Activated CD4-positive, alpha-beta T cell treated with anti-CD3 and anti-CD28 coated beads, Interleukin-10, Interleukin-2, amounts not matched to agents 100 ng/mL and 50 ng/mL, durations not matched to agents 16 hours and 8 hours (primary cell): ENCODE measurements at regions not wholly inside any gene's neighbourhood (a gene's known extent, or its start where the extent isn't known, plus 50 kb on each side); places are given as distances from the start of the nearest gene placed in this dataset.

Source experiments
- DNase-seq: peaks from one replicate; pipeline ENCODE4 v3.0.0-alpha.2; 2020

DNA sequence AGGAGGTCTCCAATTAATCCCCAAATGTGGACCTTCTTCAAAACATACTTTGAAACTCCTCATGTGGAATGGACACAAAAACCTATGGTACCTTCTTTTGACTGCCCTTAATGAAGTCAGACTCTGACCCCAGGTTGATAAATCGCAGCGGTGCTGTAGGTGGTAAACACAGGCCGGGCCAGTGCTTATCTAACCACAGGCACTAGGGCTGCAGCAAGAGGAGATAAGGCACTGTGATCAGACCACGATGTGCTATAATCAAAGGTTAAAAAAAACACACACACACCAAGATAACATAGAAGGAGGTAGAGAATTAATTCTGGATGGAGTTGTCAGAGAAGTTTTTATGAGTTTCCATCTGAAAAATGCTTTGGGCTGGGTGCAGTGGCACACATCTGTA lies 52.3 kb upstream of the SIPA1L2 start:
- no peak for DNase-seq

DNA sequence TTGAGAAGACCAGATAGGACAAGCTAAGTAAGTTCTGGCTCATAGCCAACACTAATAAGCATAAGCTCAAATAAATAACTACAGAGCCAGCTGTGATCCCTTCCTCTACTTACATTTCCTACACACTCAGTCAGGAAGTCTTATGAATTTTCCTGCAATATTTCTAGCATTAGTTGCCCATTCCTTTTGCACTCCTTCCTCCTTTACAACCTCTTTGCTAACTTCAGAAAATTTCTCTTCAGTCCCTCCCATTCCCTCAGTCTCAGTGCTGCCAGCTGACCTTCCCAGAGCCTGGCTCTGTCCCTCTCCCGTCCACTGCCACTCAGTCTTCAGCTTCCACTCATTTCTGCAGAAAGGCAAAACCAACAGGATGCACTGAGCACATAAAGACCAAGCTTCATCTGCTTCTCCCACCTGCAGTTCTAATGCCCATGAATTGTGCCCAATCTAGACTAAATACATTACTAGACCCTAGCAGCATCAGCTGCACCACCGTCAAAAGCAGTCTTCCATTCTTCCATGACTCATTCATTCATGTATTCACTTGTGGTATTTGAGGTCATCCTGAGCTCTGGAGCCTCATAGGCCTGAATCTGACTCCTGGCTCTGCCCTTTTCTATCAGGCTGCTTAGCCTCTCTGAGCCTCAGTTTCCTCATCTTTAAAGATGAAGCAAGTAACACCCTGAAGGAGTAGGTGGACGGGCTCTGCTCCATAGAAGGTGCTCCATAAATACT lies 54.6 kb upstream of the SIPA1L2 start:
- DNase-seq = no peak

DNA sequence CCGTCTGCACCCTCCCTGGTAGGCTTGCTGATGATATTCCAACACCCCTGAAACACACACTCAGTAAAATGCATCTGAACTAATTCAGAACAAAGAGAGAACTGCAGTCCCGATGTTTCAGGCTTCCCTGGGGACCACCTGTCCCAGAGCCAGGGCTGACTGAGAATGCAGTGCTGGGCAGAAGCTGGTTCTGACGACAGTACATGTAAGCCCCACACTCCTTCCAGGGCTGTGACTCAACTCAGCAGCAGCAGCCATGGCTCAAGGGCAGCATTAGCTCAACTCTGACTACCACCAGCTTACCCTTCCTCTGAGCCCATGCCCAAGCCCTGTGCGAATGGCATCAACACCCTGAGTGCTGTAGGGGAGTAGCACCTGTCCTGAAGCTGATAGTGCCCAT lies 56.4 kb upstream of the SIPA1L2 start:
- no peak for DNase-seq

DNA sequence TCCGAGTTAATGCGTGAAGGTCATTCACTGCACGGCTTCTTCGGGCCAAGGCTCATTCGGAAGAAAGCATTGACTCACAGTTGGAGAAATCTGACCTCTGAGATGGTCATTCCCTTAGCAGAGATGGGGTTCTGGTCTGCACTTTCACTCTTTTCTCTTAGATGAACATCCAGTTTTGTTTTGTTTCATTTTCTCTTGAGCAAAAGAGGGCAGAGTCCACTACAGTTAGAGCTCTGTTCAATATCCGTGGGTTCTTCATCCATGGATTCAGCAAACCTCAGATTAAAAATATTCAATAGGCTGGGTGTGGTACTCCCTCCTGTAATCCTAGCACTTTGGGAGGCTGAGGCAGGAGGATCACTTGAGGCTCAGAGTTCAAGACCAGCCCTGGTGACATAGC lies 57.4 kb upstream of the SIPA1L2 start:
- no peak for DNase-seq

DNA sequence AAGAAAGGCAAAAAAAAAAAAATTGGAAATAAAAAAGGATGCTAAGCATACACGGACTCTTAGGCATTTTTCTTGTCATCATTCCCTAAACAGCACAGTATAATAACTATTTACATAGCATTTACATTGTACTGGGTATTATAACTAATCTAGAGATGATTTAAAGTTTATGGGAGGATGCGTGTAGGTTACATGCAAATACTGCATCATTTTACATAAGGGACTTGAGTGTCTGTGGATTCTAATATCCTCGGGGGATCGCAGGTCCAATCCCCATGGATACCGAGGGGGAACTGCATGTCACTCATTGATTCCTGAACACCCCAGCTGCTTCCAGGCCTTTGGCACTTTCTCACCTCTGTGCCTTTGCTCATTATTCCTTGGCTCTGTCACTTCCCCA lies 57.8 kb upstream of the SIPA1L2 start:
- DNase-seq = no peak

DNA sequence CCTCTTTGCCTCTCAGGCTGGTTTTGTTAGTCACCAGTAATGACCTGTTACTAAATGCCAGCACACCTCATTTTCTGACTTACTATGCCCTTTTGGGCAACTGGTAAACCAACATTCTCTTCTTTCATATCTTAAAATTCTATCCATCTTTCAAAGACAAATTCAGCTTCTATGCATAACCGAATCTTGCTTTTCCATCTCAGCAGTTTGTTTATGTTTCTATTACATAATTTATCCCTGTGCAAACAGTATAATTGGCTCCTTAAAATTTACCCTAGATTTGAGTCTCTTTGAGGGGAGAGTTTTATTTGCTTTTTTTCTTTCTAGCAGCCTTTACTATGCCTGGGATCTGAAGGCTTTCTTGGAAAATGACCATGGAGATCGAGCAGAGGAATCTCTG lies 58.5 kb upstream of the SIPA1L2 start:
- DNase-seq = no peak

DNA sequence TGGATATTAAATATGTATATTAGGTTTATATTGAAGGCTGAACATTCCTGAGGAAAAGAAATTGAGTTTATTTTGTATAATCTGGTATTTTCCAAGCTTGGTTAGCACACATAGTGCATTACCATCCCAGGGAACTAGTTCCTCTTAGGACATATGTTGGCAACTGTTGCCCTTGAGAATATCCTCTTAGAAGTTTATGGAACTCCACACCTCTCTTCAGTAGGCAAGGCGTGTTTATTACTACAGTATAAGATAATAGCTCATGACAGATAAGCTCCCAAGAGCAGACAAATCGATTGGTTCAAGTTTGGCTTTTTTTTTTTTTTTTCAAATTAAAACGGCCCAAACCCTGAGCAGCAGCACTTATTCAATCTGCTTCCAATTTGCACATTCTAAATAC lies 59.8 kb upstream of the SIPA1L2 start:
- no peak for DNase-seq

DNA sequence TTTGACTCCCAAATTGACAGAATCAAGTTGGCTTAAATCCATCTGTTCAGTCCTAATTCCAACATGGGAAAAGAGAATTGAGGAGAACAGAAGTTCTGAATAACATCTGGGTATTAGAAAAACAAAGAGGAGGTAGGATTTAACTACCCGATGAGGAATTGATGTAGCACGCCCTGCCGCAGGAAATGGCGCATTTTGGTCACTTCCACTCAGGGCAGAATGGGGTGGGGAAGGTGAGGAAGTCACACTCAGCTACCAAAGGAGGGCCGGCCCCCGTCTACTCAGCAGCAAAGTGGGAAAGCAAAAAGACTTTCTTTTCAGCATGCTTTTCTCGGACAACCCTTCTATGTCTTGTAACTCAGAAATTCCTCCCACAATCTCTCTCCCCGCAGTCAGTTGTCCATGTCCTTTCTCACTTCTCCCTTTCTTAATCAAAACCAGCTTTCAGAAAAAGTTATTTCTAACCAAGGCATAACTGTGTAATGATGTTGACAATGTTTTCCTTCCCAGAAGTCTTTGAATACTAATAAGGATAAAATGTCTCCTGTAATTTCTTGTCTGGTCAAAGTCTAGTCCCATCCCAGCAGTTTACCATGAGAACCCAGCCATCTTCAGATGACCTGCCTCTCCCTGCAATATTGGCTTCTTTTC lies 60.5 kb upstream of the SIPA1L2 start:
- DNase-seq = no peak

DNA sequence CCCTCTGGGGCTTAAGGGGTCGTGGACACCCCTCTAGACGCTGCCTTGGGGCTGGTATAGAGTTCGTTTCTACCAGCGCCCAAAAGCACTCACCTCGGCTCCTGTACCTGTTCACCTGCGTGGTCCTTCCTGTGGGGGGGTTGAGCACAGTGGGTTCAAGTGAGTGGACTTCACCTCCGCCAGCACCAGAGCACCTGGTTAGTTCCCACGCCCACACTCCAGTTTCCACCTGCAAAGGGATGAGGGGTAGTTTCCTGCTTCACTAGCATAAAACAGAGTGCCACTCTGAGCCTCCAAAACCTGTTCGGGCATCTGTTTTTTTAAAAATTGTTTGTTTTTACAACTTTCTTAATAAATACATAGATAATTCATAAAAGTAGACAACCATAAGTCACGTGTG lies 64.5 kb upstream of the SIPA1L2 start:
- no peak for DNase-seq

DNA sequence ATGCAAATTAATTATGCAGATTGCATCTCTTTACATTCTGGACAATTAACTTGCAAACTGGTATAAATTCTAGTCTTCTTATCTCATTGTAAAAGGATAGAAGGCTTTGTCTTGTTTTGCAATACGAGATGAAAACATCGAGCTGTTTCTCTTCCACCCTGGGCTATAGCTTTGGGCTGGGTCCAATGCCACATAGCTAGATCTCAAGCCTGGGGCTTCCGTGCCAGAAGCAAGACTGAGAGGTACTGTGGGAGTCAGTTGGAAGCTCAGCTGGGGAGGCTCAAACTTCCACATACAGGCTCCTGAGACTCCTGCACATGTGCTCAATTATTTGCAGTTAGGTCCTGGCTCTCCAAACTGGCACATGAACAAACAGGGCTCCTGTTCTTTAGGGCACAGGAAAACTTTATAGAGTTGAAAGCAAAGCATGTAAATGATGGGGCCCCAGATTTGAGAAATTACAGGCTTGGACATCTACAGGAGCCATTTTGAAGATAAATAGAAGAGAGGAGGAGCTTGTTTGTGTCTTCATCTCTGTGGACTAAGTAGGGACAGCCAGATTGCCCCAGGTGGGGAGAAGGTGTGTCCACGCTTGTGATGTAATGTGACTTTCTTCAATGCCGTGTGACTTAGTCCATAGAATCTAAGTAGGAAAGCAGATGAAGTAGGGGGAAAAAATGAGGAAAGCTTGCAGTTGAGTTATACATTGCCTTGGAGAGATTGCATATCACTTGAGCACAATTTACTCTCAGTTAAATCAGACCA lies 65.9 kb upstream of the SIPA1L2 start:
- DNase-seq = no peak

DNA sequence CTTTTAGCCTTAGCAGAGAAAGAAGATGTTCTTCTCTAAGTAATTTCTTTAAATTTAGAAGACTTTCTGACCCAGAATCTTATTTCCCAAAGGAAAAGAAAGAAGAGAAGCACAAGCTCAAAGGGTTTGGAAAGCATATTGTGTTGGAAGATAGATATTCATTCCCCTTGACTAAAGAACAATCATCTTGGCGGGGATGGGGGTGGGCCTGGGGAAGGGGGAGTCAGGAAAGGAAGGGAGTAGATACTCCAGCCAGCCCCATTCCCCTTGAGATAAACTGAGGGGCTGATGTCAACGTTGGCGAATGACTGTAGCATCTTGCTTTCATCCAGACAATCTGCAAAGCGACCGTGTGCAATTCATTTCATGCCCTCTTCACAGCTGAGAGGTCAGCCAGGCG lies 66.5 kb upstream of the SIPA1L2 start:
- no peak for DNase-seq

DNA sequence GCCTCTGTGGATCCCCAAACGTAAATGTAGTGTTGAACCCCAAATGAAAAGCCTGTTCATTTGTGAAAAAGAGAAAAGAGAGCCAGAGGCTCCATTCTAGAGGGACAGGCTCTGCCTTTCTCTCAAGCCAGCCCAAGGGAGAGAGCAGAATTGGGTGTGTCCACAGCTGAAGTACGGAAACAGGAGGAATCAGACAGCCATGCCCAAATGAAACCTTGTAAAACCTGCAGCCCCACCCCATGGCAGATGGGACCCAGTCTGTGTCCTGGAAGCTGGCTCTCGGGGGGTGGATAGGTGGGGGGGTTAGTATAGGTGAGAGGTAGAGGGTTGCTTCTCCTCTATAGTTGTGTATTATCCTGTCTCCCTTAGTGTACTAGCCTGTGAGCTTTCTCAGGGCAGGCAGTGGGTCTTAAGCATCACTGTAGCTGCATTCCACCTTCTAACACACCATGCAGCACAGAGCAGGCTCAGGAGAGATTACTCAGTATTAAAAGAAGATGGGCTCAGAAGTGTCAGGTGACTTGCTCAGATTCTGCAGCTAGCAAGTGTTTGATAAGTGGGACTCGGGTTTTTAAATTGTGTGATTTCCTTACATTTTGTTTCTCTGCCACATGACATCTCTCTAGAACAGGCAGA lies 67.4 kb upstream of the SIPA1L2 start:
- DNase-seq = no peak

DNA sequence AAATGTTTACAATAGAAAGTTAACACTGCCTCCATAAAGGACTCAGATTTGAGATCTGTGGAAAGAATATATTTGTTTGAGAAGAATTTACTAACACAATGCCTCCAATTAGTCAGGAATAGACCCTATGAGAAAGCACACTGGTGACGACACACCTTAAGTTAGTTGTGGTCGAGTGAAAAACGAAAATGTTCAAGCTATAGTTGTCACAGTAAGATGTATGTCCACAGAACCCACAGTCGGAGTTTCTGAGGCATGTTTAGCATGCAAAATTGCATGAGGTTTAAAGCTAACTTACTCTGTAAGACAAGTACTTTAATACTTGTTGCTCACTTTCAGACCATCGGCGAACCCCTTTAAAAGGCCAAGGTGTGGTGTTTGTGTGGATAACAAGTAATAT lies 69.9 kb upstream of the SIPA1L2 start:
- DNase-seq = no peak

DNA sequence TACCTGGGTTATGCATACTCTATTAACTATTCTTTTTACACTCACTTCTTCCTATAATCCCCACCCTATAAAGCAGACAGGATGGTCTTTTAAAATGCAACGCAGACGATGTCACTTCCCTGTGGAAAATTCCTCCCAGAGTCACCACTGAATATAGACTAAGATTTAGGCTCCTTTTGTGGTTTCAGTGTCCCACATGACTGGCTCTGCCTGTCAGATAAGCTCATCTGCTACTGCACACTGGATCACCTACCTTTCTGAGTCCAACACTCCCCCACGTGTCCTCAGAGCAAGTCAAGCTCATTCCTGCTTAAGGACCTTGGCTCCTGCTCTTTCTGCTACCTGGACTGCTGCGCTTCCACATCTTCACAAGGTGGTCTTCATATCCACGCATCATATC lies 73.0 kb upstream of the SIPA1L2 start:
- DNase-seq = no peak

DNA sequence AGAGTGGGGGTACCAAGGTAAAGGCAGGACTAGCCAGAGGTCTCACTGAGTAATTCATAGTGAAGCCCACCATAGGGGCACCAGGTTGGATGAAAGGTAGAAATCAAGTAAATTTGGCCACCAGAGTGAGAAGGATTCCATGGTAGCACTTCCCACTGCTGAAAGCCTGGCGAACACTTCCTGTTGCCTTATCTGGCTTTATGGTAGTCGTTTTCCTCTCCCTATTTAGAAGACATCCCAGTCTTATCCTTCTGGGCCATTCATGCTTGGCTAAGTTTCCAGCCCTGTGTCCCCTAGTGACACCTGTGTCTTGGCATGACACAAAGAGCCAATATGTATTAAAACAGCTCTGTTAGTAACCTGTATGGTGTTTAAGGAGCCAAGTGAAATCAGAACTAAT lies 74.3 kb upstream of the SIPA1L2 start:
- DNase-seq = no peak

DNA sequence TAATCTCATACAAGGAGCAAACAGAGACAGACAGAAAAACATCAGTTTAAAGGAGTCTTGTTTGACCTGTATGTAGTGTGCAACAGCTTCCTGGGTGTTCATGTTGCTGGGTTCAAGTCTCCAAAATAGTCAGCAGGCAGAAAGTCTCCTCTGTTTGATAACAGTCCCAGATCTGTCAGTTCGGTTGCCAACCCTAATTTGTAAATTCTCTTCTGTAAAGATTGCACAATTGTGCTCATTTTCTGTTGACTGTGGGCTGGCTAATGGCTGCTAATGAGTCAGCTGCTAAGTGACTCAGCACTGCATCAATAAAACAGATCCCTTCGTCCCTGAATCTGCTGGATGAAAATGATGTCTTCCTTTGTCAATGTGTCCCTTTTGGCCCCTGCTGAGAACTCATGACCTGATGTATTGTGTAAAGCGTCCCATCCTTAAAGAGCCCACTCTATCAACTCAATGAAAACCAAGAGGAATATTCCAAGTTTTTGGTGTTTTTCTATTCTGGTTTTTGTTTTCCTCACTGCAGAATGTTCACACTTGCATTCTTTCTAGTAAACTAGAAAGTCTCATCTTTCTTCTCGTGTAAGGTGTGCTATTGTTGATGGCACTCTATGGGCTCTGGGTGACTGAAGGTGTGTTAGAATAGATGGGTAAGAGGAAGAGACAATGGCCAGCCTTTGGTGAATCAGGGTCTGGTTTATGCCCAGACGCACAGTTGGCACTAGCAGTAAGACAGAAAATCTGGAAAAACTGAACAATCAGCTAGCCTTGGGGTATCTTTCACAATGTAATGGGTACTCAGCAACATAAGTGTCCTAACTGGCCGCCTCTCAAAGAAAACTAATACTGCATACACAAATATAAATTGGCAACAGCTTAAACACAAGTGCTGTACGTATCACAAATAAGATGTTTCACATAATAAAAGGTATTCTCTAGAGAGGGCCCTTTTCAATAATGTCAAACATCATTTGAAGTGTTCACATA lies 75.1 kb upstream of the SIPA1L2 start:
- DNase-seq = peak; percentile 57

DNA sequence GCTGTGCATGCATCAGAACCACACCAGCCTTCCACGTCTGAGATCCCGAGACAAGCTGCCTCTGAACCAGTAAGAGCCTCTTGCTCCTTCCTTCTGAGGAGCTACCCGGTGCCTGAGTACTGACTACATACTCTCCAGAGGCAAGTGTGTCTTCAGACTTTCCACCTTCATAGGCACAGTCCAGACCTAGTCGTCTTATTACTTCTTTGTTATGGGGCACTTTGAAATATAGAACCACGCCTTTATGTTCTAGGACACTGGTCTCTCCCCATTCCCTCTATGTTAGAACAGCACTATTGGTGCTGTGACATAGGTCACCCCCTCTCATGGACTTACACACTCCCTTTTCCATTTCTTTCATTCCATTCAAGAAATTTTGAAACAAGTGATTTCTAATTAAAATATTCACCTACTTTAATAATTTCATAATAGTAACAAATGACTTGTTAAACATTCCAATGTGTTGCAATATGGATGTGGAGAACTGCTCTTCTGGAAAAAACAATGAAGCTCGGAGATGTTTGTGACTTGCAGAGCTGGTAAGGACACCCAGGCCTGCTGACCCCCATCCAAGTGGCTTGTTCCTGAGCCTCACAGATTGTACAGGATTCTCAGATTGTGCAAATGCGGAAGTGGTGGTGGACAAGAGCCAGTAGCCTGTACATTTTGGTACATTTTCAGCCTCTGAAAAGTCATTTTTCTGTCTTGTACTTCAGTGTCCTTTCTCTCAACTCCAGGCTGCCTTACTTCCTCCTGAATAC lies 76.1 kb upstream of the SIPA1L2 start:
- DNase-seq = no peak

DNA sequence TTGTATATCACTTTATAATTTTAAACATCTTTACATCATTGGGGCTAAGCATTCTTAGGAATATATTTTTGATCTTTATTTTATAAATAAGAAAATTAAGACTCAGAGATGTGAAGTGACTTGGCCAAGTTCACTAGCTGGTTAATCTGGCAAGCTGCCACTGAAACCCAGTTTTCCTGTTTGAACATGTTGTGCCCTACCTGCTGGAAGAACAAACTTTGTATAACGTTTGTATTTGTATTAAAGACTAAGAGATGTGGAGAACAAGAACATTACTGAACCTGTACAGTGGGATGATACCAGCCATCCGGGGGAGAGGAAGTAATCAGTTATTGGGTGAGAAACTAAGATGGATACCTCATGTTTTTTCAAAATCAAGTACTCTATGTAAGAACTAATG lies 77.2 kb upstream of the SIPA1L2 start:
- DNase-seq = no peak

DNA sequence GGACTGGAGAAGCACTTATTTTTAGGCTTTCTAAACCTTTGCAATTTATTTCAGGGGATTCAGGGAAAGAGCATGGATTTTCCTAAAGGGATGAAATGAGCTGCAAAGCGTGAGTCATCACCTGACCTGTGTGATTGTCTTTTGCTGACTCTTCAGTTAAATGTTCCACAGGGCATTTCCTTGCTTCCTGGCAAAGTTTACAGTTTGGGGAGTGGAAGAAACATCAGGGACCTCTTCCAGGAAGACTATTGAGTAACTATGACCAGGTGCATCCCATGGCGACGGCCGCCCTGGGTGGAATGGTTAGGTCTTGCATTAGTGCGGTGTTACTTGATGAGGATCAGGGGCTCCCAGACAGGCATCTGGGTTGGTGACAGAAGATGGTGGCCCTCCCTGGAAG lies 79.5 kb upstream of the SIPA1L2 start:
- DNase-seq = no peak

DNA sequence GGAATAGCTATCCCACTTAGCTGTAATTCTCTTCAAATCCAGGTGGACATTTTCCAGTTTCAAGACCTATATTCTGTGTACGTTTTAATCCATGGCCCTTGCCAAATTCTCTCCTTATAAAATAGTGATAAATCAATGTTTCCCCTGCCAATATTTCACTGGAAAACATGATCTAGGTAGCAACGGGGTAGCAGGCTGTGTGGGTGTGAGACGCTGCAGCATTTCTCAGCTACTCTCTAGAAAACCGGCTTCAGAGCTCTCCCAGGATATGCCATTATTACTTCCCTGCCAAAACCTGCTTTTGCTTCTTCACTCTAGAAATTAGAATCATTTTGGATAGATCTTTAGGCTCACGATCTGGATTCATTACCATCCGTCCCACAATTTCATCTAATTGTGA lies 82.1 kb upstream of the SIPA1L2 start:
- DNase-seq = no peak

DNA sequence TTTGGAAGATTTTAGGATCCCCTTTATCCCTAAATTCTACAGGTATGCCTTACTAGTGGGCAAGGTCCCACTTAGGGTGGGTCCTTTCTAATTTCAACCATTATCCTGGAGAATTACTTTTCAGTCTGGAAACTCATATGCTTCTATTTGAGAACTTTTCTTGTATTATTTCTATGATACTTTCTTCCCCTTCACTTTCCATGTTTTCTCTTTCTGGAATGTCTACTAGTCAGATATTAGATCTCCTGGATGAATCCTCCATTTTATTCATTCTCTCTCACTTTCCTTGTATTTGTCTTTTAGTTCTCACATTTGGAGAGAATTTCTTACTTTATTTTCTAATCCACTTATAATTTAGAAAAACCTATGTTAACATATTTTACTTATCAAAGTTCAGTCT lies 83.9 kb upstream of the SIPA1L2 start:
- no peak for DNase-seq

DNA sequence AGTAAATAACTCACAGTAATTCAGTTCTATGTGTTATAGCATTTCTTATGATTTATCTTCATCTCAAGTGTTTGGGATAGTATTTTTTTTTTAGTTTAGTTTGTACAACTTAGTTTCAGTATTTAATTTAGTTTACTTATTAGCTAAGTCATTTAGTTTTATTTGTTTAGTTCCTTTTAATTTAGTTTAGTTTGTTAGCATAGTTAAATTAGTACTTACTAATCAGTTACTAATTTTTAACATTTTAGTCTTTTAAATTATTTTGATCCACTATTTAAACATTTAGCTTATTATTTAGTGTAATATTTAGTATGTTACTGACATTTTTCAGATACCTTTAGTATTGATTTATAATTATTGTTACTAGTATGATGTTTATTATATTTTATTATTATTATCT lies 85.2 kb upstream of the SIPA1L2 start:
- DNase-seq = no peak
